HG03135 (cell line): ENCODE measurements at regions not wholly inside any gene's neighbourhood (a gene's known extent, or its start where the extent isn't known, plus 50 kb on each side); places are given as distances from the start of the nearest gene placed in this dataset.
"Not testable (repeated sequence)": the region's sequence is repeated elsewhere in the genome, so short reads cannot be mapped to it uniquely, and the experiment has no call there.

Experiments
- ATAC-seq: cut with Tn5 transposase; IDR thresholded peaks from one replicate; pipeline ENCODE4 v1.9.1; 2021; ENCODE audit warnings: mild to moderate bottlenecking, moderate library complexity; ENCODE audit not compliant: unreplicated experiment

GRCh38 chr10:22825841-22826240 is 102.0 kb upstream of the ARMC3 start:
- no peak for ATAC-seq

- ATAC-seq = no peak
Measured at GRCh38 chr10:22824984-22825383, 102.9 kb upstream of the ARMC3 start.

GRCh38 chr10:22824520-22824919 is 103.3 kb upstream of the ARMC3 start:
- ATAC-seq = no peak

DNA sequence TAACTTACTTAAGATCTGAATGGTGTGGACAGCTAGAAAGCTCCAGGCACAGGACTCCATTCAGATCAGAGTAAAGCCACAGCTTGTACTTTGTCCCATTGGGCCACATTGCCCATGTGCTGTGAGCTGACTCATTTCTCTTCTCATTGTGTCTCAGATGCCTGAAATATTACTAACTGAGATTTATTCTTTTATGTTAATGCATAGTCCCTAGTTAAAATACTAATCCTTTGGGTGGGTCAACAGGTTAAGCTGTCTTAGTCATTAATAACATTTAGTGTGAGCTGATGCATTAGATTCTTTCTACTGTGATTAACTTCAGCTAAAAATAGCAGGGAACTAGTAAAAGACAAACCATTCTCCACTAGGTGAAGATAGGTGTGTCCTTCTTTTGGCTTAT is 104.7 kb upstream of the ARMC3 start:
- ATAC-seq = peak; percentile 84

DNA sequence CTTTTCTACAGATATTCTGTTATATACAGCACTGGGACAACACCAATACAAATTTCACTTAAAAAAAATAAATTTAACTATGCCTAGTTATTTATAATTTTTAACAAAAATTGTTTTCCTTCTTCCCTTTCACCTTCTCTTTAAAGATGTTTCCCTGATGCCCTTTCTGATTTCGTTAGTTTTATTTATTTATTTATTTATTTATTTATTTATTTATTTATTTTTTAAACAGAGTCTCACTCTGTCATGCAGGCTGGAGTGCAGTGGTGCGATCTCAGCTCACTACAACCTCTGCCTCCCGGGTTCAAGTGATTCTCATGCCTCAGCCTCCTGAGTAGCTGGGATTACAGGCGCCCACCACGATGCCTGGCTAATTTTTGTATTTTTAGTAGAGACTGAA is 105.9 kb upstream of the ARMC3 start:
- ATAC-seq = not testable (repeated sequence)

DNA sequence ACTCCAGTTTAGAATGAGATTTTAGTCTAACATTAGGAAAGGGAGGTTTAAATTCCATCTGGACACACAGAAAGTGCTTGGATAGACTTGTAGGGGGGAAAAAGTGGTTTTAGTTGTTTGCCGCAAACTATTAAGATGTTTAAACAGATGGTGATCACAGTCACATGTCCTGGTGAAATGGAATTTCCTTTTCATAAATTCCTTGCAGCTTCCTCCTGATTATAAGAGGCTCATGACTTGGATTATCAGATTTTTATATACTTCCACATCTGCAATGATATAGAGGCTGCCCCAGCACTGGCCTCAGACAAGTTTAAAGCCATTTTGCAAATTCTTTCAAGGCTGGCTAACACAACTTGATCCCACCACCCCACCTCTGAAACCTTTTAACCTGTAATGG is 106.4 kb upstream of the ARMC3 start:
- no peak for ATAC-seq

GRCh38 chr10:22816298-22816653 is 101.9 kb upstream of the PIP4K2A start:
- no peak for ATAC-seq

DNA sequence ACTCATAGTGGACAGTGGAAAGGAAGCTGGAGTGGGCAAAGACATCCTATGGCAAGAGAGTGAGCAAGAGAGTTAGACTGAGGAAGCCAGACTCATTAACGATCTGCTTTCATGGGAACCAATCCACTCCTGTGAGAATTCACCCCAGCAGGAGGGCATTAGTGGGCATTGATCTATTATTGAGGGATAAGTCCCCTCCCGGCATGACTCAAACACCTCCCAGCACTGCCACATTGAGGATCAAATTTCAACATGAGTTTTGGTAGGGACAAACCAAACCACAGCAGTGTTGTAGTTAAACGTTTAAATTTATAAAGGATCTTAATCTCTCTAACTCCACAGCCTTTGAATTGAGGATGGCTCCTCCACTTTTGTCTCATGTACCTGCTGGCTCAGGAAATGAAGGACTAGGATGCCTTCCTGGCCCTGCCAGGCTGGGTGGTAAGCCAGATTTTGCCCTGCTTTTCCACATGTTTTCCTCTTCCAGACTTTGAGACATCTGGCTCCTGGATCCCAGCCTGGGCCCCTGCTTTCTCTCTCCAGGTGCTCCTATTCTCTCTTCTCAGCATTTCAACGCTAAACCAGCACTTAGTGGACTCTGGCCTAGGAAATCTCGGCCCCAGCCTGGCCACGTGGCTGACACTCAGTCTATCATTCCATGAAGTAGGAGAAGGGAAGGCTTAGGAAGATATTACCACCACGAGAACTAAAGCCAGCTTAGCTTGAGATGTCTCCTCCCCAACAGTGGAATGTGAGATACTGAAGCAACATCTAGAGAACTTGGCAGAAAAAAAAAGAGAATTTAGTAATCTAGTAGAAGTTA is 96.5 kb upstream of the PIP4K2A start:
- ATAC-seq = no peak

- ATAC-seq = no peak
Measured at GRCh38 chr10:22807238-22807637, 92.9 kb upstream of the PIP4K2A start.

- ATAC-seq = no peak
Measured at GRCh38 chr10:22805304-22805703, 90.9 kb upstream of the PIP4K2A start.

DNA sequence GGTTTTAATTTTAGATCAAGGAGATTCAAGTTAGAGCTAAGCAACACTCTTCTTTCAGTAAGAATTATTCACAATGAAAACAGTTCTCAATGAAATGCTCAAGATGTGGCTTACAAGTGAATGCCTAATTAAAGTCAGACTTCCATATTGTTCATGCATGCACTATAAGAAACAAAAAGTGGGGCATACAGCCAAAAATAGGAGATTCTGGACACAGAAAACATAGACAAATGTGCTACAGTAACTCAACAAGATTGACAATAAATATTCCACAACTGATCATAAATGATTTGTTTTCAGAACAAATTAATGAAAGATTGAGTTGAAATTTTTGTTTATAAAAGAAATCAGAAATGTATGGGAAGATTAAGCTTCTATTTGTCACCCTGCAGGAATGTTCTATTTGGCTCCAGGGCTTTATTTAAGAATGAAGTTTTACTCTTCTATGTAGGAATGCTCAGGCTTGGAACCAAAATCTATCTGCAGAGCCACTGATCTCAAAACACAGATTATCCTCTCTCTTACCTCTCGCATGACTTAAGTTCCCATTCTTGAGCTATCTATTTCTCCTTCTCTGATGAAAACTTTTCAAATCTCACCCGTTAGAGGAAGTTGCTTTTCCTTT is 89.0 kb upstream of the PIP4K2A start:
- ATAC-seq = no peak

DNA sequence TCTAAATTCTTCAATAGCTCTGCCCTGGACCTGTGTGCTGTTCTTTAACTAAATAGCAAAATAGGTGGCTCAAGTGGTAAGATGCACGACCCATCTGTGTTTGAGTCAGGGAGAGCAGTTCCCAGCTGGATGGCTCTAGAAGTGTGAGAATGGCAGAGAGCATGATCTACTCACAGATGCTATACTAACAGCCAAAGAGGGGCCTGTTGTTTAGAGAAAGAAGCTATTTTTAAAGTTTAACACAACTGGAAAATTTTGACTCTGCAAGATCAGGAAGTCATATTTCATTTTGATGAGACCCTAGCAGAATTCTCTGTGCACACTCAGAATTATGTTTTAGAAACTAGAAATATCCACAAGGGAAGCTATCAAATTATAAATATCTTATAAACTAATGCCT is 87.4 kb upstream of the PIP4K2A start:
- ATAC-seq = no peak

- ATAC-seq = not testable (repeated sequence)
Measured at GRCh38 chr10:22797796-22798195, 83.4 kb upstream of the PIP4K2A start.

GRCh38 chr10:22795546-22795945 is 81.2 kb upstream of the PIP4K2A start:
- ATAC-seq = no peak

DNA sequence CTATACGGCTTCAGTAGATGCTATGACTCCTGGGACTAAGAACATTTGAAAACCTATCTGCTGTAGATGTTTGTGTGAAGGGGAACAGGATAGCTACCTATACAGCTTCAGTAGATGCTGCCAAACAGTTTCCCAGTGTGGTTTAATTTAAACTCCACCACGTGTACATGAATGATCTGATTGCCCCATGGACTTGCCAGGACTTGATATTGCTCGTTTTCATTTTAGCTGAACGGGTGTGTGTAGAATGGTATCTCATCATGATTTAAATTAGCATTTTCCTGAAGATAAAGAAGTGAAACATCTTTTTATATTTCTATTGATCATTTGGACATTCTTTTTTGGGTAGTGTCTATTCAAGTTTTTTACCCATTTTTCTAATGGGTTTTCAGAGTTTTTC is 77.8 kb upstream of the PIP4K2A start:
- no peak for ATAC-seq

DNA sequence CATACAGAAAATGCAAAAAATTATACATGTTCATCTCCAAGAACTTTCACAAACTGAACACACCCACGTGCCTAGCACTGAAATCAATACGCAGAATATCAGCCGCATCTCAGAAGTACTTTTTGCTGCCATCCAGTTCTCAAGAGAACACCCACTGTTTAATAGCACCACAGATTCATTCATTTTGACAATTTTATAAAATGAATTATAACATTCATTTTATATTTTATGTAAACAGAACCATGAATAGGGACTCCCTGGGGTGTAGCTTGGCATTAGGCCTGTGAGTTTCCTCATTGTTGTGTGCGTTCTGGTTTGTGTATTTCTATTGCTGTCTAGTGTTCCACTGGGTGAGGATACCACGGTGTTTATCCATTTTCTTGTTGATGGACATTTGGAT is 77.3 kb upstream of the PIP4K2A start:
- no peak for ATAC-seq

- ATAC-seq = no peak
Measured at GRCh38 chr10:22784668-22785067, 70.3 kb upstream of the PIP4K2A start.

DNA sequence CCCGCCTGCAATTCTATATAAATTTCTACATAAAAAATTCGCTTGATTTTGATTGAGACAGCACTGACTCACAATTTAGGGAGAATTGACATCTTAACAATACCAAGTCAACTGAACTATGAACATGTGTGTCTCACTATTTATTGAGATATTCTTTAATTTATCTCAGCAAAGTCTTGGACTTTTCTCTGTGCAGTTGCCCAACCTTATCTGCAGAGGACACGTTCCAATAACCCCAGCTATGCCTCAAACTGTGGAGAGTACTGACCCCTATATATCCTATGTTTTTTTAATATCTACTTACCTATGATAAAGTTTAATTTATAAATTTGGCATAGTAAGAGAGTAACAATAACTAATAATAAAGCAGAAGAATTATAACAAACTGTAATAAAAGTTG is 69.4 kb upstream of the PIP4K2A start:
- ATAC-seq = no peak

DNA sequence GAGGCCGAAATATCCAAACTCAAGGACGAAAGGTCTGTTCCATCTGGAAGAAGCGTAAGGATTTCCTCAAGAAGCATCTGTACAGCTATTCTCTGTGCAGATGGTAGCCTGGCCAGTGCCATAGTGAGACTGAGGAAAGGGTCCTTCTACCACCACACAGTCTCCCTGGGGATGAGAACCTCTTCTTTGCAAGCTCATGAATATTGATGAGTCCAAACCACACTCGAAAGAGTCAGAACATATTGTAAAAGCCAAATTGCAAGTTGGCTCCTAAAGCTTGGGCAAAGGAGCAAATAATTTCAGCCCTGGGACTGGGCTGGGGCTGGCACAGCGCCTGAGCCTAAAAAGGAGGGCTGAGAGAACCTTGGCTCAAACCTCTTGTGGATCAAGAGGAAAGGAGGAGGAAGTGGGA is 66.1 kb upstream of the PIP4K2A start:
- no peak for ATAC-seq

GRCh38 chr10:22779331-22780019 is 65.1 kb upstream of the PIP4K2A start:
- no peak for ATAC-seq

- no peak for ATAC-seq
Measured at GRCh38 chr10:22774102-22774501, 59.7 kb upstream of the PIP4K2A start.

DNA sequence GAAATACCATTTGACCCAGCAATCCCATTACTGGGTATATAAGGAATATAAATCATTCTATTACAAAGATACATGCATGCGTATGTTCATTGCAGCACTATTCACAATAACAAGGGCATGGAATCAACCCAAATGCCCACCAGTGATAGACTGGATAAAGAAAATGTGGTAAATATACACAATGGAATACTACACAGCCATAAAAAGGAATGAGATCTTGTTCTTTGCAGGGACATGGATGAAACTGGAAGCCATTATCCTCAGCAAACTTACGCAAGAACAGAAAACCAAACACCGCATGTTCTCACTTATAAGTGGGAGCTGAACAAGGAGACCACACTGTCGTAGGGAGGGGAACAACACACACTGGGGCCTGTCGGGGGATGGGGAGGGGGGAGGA is 57.3 kb upstream of the PIP4K2A start:
- not testable (repeated sequence) for ATAC-seq
